ENCODE measurements at regions not wholly inside any gene's neighbourhood (a gene's known extent, or its start where the extent isn't known, plus 50 kb on each side); places are given as distances from the start of the nearest gene placed in this dataset.
"Not testable (repeated sequence)": the region's sequence is repeated elsewhere in the genome, so short reads cannot be mapped to it uniquely, and the experiment has no call there.

DNA sequence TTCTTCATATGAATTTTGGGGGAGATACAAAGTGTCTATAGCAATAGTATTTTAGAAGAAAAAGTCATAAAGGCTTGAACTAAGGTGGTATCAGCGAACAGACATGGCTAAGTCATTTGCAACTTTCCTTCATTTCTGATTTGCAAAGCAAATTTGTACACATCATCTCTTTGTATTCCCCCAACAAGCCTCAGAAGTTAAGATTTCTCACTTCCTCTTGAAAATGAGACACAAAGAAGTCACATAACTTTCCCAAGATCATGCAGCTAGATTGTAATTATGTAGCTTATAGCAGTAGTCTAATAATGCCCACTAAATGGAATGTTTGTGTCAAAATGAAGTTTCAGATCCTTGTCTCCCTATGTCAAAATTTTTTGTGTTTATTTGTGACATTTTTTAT lies 709.8 kb upstream of the HS3ST1 start:
- no peak for DNase-seq (ENCODE audit: extremely low read depth in 1 of 2, low read depth in 1 of 2)

DNA sequence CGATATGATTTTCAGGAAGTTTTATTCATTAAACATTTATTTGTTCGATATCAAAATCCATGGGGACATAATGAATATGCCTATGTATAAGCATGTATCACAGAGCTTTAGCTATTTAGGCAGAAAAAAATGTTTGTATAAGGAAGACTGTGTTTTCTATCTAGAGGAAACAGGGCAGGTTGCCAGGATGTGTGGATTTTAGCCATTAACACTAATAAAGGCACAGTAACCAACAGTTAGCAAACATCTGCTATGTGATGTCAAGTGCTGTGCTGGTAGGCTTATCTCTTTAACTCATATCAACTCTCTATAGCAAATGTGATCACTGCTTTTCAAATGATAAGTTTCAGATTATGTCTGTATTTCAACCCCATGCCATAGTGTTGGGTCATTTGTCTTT lies 708.9 kb upstream of the HS3ST1 start:
- no peak for DNase-seq (ENCODE audit: extremely low read depth in 1 of 2, low read depth in 1 of 2)

DNA sequence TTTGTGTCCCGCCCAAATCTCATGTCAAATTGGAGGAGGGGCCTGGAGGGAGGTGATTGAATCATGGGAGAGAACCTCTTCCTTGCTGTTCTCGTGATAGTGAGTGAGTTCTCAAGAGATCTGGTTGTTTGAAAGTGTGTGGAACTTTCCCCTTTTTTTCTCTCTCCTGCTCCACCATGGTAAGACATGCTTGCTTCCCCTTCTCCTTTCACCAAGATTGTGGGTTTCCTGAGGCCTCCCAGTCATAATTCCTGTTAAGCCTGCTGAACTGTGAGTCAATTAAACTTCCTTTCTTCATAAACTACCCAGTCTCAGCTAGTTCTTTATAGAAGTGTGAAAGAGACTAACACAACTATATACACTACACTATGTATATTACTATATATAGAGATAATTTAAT lies 697.8 kb upstream of the HS3ST1 start:
- DNase-seq (ENCODE audit: extremely low read depth in 1 of 2, low read depth in 1 of 2), result no peak

DNA sequence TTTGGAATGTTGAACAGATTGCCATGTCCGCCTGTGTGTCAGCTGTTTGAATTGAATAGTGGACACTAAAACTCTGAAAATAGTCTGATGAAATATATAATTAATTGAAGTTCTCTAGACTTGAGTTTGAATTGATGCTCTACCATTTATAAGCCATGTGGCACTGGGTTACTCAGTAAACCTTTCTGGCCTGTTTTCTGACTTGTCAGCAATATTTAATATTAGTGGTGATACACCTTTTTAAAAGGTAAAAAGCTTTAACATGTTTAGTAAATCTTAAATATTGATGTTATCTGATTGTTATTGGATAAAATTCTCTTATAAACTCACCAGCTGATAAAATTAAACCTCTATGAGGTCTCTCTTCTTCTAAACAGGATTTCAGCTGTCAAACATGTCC lies 695.4 kb upstream of the HS3ST1 start:
- no peak for DNase-seq (ENCODE audit: extremely low read depth in 1 of 2, low read depth in 1 of 2)

DNA sequence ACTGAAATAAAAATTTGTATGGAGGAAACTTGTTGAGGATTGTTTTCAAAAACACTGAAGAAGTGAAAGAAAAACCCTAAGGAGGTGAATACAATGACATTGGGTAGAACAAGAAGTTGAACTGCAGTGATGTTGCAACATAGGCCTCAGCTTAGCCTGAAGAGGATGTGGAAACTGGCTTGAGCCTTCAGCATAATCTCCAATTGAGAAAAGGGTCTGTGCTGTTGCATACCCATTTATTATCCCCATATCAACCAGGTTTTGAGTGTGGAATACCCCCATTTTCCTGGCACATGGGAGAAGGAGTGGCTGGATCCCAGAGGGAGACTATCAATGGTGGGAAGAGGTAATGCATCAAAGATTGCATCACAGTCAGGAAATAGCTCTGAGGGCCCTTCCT lies 695.0 kb upstream of the HS3ST1 start:
- DNase-seq (ENCODE audit: extremely low read depth in 1 of 2, low read depth in 1 of 2), result no peak

DNA sequence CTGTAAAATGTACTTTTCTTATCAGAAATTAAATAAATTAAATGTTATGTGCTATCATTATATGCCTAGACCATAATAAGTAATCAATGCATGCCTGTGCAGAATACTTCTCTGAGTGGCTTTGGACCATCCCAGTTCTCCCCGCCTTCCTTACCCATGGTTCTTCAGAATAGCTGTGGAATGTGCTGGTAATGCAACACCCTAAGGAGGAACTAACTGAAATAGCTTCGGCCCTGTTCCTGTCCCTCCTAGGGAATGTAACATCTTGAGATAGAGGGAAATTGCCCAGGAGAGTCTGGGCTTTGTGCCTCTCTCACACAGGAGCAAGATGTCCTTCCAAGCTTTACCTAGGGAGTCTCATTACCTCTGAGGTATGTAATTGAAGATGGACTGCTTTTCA lies 693.6 kb upstream of the HS3ST1 start:
- DNase-seq (ENCODE audit: extremely low read depth in 1 of 2, low read depth in 1 of 2), result no peak

DNA sequence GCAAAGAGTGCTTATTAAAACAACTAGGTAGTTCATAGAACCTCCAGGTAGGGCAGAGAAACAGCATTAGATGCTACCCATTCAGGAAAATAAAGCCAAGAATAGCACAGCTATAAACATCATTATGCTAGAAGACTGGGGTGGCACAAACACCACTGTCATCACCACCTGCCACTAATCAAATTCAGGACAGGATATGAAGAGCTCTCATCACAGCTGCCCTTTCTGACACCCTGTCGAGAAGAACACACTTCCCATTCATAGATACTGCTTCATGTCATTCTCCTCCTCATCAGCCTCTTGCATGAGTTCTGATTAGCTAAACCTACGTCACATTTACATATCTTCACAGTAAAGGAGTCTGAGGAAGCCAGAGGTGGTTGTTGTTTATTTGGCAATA lies 692.3 kb upstream of the HS3ST1 start:
- DNase-seq (ENCODE audit: extremely low read depth in 1 of 2, low read depth in 1 of 2), result no peak

DNA sequence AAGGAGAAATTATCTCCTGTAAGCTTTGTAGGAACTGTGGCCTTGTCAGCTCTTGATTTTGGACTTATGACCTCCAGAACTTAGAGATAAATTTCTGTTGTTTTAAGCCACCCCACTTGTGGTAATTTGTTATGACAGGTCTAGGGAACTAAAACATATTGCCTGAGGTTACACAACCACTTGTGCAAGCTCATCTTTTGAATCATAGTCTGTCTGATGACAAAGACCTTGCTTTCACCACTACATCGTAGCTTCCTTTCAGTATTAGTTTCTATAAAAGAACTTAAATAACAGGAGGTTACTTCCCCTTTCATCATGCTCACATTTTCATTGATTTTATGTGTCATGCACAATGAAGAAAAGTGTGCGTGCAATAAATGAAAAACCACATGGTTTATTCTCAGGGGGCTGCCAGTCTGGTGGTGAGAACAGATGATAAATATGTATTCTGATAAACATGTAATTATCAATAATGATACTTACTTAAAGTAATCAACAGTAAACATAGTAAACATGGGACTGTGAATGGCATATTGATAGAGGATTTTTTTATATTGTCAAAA lies 690.0 kb upstream of the HS3ST1 start:
- DNase-seq (ENCODE audit: extremely low read depth in 1 of 2, low read depth in 1 of 2), result no peak

DNA sequence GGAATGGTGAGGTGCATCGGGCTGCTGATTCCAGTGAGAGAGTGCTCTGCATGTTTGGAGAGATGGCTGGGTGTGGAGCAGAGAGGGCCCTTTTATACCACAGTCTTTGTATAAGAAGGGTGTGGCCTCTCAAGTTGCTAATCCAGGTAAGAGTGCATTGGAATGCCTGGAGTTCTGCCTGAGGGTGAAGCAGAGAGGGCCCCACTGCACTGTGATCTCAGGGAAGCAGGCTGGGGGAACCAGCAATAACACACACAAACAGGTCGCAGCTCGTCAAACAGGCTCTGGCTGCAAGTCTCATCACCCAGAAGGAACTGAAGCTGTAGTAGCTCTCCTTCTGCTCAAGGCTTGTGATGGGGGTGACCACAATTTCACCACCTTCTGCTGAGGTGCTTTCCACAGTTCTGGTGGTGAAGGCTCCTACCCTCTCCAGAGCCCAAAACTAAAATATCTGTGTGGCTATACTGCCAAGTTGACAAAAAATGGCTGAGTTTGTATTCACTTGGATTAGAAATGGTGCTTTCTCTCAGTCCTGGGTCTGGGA lies 687.4 kb upstream of the HS3ST1 start:
- no peak for DNase-seq (ENCODE audit: extremely low read depth in 1 of 2, low read depth in 1 of 2)

DNA sequence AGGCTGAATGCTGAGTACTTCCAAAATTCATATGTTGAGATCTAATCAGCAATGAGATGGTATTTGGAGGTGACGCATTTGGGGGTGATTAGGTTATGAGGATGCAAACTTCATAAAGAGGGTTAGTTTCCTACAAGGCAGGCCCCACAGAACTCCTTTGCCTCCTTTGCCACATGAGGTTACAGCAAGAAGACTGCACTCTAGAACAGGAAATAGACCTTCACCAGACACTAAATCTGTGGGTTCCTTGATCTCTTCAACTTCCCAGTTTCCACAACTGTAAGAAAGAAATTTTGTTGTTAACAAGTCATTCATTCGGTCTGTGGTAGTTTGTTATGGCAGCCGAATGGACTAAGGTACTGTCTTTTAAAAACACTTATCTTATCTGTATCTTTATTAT lies 681.9 kb upstream of the HS3ST1 start:
- no peak for DNase-seq (ENCODE audit: extremely low read depth in 1 of 2, low read depth in 1 of 2)

DNA sequence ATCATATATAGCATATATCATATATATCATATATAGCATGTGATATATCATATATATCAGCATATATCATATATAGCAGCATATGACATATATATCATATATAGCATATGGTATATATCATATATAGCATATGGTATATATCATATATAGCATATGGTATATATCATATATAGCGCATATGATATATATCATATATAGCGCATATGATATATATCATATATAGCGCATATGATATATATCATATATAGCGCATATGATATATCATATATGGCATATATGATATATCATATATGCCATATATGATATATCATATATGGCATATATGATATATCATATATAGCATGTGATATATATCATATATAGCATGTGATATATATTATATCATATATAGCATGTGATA lies 680.4 kb upstream of the HS3ST1 start:
- DNase-seq (ENCODE audit: extremely low read depth in 1 of 2, low read depth in 1 of 2), result not testable (repeated sequence)

DNA sequence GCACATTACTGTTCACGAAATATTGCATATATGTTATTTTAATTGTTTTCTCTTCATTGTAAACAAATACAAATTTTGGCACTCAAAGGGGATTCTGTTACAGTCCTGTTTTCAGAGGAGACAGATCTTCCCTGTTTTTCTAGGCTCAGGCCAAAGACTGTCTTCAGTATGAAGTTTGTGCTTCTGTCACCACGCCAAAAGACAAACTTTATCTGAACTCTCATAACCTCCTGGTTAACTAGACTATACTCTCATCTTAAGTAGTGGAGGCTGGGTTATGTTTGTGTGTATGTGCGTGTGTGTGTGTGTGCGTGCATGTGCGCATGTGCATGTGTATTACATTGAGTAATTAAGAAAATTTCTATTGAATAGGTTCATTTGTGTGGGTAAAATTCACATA lies 676.8 kb upstream of the HS3ST1 start:
- DNase-seq (ENCODE audit: extremely low read depth in 1 of 2, low read depth in 1 of 2), result no peak

DNA sequence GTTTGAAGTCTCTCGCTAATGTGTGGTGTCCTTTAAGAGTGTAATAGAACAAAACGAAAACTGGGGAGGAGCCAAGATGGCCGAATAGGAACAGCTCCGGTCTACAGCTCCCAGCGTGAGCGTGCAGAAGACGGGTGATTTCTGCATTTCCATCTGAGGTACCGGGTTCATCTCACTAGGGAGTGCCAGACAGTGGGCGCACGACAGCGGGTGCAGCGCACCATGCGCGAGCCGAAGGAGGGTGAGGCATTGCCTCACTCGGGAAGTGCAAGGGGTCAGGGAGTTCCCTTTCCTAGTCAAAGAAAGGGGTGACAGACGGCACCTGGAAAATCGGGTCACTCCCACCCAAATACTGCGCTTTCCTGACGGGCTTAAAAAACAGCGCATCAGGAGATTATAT lies 661.2 kb upstream of the HS3ST1 start:
- not testable (repeated sequence) for DNase-seq (ENCODE audit: extremely low read depth in 1 of 2, low read depth in 1 of 2)

DNA sequence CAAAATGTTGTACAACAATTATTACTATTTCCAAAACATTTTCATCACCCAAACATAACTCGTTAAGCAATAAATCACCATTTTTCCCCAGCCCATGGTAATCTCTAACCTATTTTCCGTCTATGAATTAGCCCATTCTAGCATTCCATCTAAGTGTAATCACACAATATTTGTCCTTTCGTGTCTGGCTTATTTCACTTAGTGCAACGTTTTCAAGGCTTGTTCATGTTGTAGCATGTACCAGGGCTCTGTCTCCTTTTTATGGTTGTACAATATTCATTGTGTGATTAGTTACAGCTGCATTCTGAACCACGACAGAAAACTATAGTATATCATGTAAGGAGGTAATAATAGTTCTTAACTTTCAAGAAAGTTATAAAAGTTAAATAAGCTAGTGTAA lies 656.0 kb upstream of the HS3ST1 start:
- DNase-seq (ENCODE audit: extremely low read depth in 1 of 2, low read depth in 1 of 2), result no peak

DNA sequence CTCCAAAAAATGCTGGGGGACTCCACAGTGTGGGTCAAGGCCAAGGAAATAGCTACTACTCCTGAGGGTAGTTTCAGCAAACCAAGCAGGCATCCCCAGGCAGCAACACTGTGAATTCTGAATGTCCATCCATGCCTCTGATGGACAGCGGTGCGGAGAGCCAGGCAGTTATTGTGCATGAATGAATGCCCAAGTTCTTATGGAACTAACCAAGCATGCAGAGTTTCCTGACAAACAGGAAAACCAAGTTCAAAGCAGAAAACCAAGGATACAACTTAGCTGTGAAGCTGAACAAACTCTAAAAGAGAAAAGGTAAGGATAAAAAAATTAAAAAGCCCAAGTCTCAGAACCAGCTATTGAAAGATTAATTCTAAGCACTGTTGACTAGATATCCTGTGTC lies 642.6 kb upstream of the HS3ST1 start:
- DNase-seq (ENCODE audit: extremely low read depth in 1 of 2, low read depth in 1 of 2), result no peak

DNA sequence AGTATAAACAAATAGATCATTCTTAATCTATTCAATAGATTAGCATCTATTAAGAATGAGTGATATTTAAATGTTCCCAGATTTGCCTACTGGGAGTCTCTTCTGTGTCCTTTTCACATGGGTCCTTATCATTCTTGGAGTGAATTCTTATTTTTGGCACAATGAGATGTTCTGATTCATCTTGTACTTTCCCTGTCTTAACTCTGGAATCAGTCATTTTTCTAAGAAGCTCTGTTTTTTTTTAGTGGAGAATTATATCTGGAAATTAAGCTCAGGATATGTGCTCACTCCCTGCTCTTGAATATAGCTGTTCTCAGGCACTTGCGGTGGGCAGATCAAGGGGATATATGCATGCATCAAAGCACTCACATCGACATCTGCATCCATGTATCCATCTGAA lies 625.3 kb upstream of the HS3ST1 start:
- no peak for DNase-seq (ENCODE audit: extremely low read depth in 1 of 2, low read depth in 1 of 2)

DNA sequence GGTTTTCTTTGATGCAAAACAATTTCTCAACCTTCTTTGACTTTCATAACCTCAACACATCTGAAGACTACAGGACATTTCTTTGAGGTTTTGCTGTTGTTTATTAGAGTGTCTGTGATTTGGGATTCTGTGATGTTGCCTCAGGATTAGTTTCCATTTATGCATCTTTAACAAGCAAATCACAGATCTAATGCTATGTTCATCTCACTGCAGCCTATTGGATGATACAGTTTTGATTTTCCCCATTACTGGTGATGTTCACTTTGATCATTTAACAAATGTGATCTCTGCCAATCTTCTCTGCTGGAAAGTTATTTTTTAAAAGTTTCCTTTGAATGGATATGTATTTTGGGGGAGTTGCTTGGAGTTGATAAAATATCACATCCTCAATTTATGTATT lies 624.9 kb upstream of the HS3ST1 start:
- no peak for DNase-seq (ENCODE audit: extremely low read depth in 1 of 2, low read depth in 1 of 2)

DNA sequence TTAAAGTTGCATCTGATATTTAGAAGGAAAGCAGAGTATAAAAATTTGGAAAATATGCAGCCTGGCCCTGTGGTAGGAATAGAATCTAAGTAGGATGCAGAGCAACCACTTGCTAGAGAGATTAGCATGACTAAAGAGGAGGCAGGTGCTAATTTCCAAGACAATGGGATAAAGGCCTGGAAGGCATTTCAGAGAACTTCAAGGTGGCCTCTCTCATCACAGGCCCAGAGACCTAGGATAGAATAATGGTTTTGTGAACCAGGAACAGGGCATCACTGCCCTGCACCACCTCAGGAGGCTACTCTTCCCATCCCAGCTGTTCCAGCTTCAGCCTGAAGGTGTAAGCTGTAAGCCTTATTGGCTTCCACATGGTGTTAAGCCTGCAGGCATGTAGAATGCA lies 621.7 kb upstream of the HS3ST1 start:
- DNase-seq (ENCODE audit: extremely low read depth in 1 of 2, low read depth in 1 of 2), result no peak

DNA sequence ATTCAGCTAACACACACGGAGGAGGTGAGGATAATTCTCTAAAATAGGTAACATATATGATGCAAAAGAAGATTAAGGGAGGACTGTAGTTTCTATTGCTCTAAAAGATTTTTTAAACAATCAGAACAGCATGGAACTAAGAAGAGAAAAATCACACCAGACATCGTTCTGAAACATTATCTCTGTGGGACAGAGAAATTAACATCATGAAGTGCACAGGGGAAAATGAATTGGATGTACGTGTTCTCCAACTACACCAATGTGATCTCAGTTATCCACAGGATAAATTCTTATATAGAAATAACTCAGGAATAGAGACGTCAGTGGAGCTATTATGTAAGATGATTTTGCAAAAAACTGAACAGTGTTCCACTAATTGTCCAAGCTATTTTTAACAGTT lies 614.1 kb upstream of the HS3ST1 start:
- DNase-seq (ENCODE audit: extremely low read depth in 1 of 2, low read depth in 1 of 2), result no peak

DNA sequence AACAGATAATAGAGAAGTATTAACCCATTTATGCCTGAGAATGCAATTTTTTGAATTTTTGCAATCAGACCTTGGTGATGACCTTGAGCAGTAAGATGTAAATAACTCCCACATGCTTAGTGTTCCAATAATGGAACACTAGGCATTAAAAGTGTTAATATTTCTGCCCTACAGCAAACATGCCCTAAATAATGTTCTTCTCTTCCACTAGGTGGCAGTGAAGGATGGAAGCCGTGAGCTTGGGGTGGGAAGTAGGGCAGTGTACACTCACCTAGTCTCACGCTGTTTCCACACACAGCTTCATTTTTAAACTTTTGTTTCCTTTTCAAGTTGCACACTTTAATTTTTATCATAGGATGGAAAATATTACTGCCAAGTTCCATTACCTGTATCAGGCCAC lies 613.1 kb upstream of the HS3ST1 start:
- DNase-seq (ENCODE audit: extremely low read depth in 1 of 2, low read depth in 1 of 2), result no peak

DNA sequence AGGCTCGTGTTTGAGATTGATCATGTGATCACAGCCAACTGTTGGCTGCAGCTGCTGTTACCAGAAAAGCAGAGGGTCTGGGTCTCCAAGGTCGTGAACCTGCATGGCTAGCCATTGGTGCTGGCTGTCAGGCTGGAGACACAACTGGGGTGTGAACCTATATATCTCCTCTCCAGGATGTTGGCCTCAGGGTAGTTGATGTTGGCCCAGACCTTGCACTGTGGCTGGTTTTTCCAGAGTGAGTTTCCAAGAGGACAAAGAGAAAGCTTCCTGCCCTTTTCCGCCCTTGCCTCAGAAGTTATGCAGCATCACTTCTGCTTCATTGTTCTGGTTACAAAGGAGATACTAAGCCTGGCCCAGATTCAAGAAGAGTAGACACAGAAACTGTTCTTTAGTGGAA lies 607.8 kb upstream of the HS3ST1 start:
- DNase-seq (ENCODE audit: extremely low read depth in 1 of 2, low read depth in 1 of 2), result no peak

DNA sequence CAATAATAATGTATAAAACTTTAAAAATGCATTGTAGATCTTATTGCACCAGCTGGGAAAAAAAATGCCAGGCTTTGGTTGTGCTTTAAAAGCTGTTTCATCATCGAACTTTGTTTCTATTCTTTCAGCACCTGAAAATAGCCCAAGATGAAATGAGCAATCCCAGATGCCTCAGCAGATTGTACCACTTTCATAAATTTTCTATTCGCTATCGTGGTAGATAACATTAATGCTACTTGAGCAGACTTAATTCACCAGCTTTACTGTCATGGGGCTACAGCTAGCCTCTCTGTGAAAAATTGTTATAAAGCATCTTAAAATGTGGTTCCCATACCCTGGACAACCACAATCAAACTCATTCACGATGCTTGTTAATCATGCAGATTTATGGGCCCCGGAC lies 599.6 kb upstream of the HS3ST1 start:
- no peak for DNase-seq (ENCODE audit: extremely low read depth in 1 of 2, low read depth in 1 of 2)

DNA sequence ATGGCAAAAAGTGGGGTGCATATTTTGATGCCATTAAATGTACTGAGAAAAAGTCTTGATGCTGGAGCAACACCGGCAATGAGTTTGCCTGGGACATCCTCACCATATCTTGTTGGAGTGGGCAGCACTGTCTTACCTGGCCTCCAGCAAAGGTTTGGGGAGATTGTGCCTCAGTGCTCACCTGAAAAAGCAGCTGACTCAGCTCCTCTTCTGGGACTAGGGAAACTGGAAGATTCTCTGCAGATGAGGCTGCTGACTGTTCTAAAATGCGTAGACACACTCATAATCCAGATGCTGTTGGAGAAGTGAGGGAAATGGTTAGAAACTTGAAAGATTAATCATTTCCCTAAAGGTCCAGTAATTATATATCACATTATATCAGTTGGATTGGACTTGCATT lies 593.7 kb upstream of the HS3ST1 start:
- no peak for DNase-seq (ENCODE audit: extremely low read depth in 1 of 2, low read depth in 1 of 2)

DNA sequence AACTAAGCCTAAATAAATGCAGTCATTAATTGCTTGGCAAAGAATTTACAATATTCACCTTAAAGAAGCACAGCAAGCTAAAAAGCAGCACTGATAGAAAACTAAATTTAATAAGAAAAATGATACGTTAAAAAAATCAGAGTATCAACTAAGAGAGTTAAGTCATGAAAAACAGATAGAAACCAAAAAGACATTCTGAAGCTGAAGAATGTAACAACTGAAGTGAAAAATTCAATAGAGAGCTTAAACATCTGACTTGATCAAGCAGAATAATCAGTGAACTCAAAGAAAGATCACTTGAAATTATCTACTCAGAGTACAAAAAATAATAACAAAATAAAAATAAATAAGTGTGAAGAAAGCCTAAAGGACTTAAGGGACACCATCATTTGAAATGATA lies 588.0 kb upstream of the HS3ST1 start:
- no peak for DNase-seq (ENCODE audit: extremely low read depth in 1 of 2, low read depth in 1 of 2)
